GM23338 (cell line): ENCODE measurements at regions not wholly inside any gene's neighbourhood (a gene's known extent, or its start where the extent isn't known, plus 50 kb on each side); places are given as distances from the start of the nearest gene placed in this dataset.

ENCODE experiments used
- ATAC-seq: fragments of 200-7000 bp; cut with Tn5 transposase; 3 replicates; pipeline ENCODE4 v1.9.1; 2020
- DNase-seq: peaks from one replicate; pipeline ENCODE4 v3.0.0-alpha.2; 2015; ENCODE audit warnings: low spot score
- H2AFZ ChIP-seq: fragments of 200-600 bp; sonication (generic); 2 replicates; pipeline ENCODE4 v1.8.0; 2016; ENCODE audit warnings: antibody characterized with exemption, mild to moderate bottlenecking, moderate library complexity
- H3F3A ChIP-seq: fragments of 200-600 bp; sonication (generic); replicated peaks from 2 replicates; pipeline ENCODE4 v1.8.0; 2017; ENCODE audit warnings: antibody characterized with exemption, mixed run types, low read depth
- H3K27ac ChIP-seq: fragments of 200-600 bp; sonication (generic); 2 replicates; pipeline ENCODE4 v1.6.1; 2016; ENCODE audit warnings: low read depth
- H3K27me3 ChIP-seq: fragments of 200-600 bp; sonication (generic); 2 replicates; pipeline ENCODE4 v1.8.0; 2016; ENCODE audit warnings: mild to moderate bottlenecking, mixed run types, moderate library complexity; ENCODE audit not compliant: insufficient read depth
- H3K36me3 ChIP-seq: fragments of 200-600 bp; sonication (generic); 2 replicates; pipeline ENCODE4 v1.8.0; 2016; ENCODE audit warnings: mild to moderate bottlenecking; ENCODE audit not compliant: insufficient read depth
- H3K4me1 ChIP-seq: fragments of 200-600 bp; sonication (generic); 2 replicates; pipeline ENCODE4 v1.8.0; 2016; ENCODE audit warnings: mild to moderate bottlenecking, moderate library complexity; ENCODE audit not compliant: insufficient read depth
- H3K4me2 ChIP-seq: fragments of 200-600 bp; sonication (generic); 2 replicates; pipeline ENCODE4 v1.7.1; 2017; ENCODE audit warnings: mixed run types
- H3K4me3 ChIP-seq: fragments of 200-600 bp; sonication (generic); 2 replicates; pipeline ENCODE4 v1.6.1; 2016; ENCODE audit warnings: mixed run types
- H3K79me2 ChIP-seq: fragments of 200-600 bp; sonication (generic); replicated peaks from 2 replicates; pipeline ENCODE4 v1.8.0; 2017; ENCODE audit warnings: mild to moderate bottlenecking; ENCODE audit not compliant: insufficient read depth
- H3K9me2 ChIP-seq: fragments of 200-600 bp; sonication (generic); 2 replicates; pipeline ENCODE4 v1.8.0; 2017; ENCODE audit not compliant: insufficient read depth
- H4K20me1 ChIP-seq: fragments of 200-600 bp; sonication (generic); replicated peaks from 2 replicates; pipeline ENCODE4 v1.8.0; 2017; ENCODE audit warnings: mild to moderate bottlenecking; ENCODE audit not compliant: insufficient read depth
- H3K27ac Mint-ChIP-seq: 2 replicates; pipeline ENCODE4 v1.8.0; 2020; ENCODE audit warnings: inconsistent platforms, mild to moderate bottlenecking, moderate library complexity, mixed read lengths
- H3K27me3 Mint-ChIP-seq: 3 replicates; pipeline ENCODE4 v1.8.0; 2022; ENCODE audit warnings: low read depth, mild to moderate bottlenecking, moderate library complexity, mixed read lengths, inconsistent platforms; ENCODE audit not compliant: insufficient read depth, poor library complexity
- H3K36me3 Mint-ChIP-seq: 3 replicates; pipeline ENCODE4 v1.8.0; 2021; ENCODE audit warnings: low read depth, mild to moderate bottlenecking, inconsistent platforms, moderate library complexity, mixed read lengths
- H3K4me1 Mint-ChIP-seq: 3 replicates; pipeline ENCODE4 v1.8.0; 2020; ENCODE audit warnings: mild to moderate bottlenecking, inconsistent platforms, mixed read lengths
- H3K4me3 Mint-ChIP-seq: 3 replicates; pipeline ENCODE4 v1.8.0; 2021; ENCODE audit warnings: moderate library complexity, mild to moderate bottlenecking, inconsistent platforms, mixed read lengths
- H3K9me3 Mint-ChIP-seq: 3 replicates; pipeline ENCODE4 v1.8.0; 2020; ENCODE audit warnings: moderate library complexity, mild to moderate bottlenecking, inconsistent platforms, mixed read lengths
- CREB1 ChIP-seq: fragments of 250-450 bp; sonication (Bioruptor Pico); IDR thresholded peaks from 2 replicates; pipeline ENCODE4 v1.5.0; 2020; ENCODE audit warnings: low read depth, mild to moderate bottlenecking, moderate library complexity
- CTCF ChIP-seq, 2 experiments: fragments of 200-600 bp in 1 of 2; sonication (generic) in 1 of 2; conservative IDR thresholded peaks; 2 replicates each; pipeline versions ENCODE4 v1.5.1 to v1.6.1; 2016 to 2017; ENCODE audit warnings: antibody characterized with exemption in 2 of 2, low read depth in 2 of 2, mild to moderate bottlenecking in 2 of 2, moderate library complexity in 1 of 2
- ETS1 ChIP-seq: IDR thresholded peaks from 2 replicates; pipeline ENCODE4 v1.6.1; 2016; ENCODE audit warnings: antibody characterized with exemption
- EZH2 ChIP-seq: fragments of 200-600 bp; sonication (generic); IDR thresholded peaks from one replicate; pipeline ENCODE4 v1.8.0; 2017; ENCODE audit warnings: antibody characterized with exemption, mild to moderate bottlenecking, low read depth; ENCODE audit not compliant: unreplicated experiment
- EZH2phosphoT487 ChIP-seq: fragments of 200-600 bp; sonication (generic); IDR thresholded peaks from one replicate; pipeline ENCODE4 v1.8.1; 2018; ENCODE audit warnings: antibody characterized with exemption; ENCODE audit not compliant: unreplicated experiment
- JUNB ChIP-seq: IDR thresholded peaks from one replicate; pipeline ENCODE4 v1.6.1; 2016; ENCODE audit warnings: antibody characterized with exemption; ENCODE audit not compliant: unreplicated experiment
- NANOG ChIP-seq: IDR thresholded peaks from 2 replicates; pipeline ENCODE4 v1.6.1; 2016; ENCODE audit warnings: antibody characterized with exemption, borderline replicate concordance
- POLR2AphosphoS5 ChIP-seq: IDR thresholded peaks from 2 replicates; pipeline ENCODE4 v1.6.1; 2016; ENCODE audit warnings: antibody characterized with exemption, low read depth
- REST ChIP-seq: IDR thresholded peaks from one replicate; pipeline ENCODE4 v1.6.1; 2018; ENCODE audit warnings: antibody characterized with exemption; ENCODE audit not compliant: unreplicated experiment
- STAT1 ChIP-seq: IDR thresholded peaks from one replicate; pipeline ENCODE4 v1.6.1; 2016; ENCODE audit warnings: antibody characterized with exemption; ENCODE audit not compliant: unreplicated experiment
- ZNF114 ChIP-seq: fragments of 250-450 bp; sonication (Bioruptor Pico); IDR thresholded peaks from 2 replicates; pipeline ENCODE4 v1.5.0; 2020; ENCODE audit warnings: mild to moderate bottlenecking, moderate library complexity
- ZNF331 ChIP-seq: fragments of 250-450 bp; sonication (Bioruptor Pico); IDR thresholded peaks from 2 replicates; pipeline ENCODE4 v1.5.0; 2020; ENCODE audit warnings: low read depth, mild to moderate bottlenecking, moderate library complexity
- ZNF462 ChIP-seq: fragments of 250-450 bp; sonication (Bioruptor Pico); IDR thresholded peaks from 2 replicates; pipeline ENCODE4 v1.5.0; 2020; ENCODE audit warnings: mild to moderate bottlenecking, moderate library complexity

GRCh38 chr10:131656009-131656408 is 244.8 kb upstream of the PPP2R2D start:
- Histone ChIP-seq H3K4me3 (no peak overlapping the region), H3K27me3 (no peaks in the 10 kb centered on the region), H3F3A (peaks cover 12% of the 10 kb centered on the region; the same call in 1 of the 2 replicates), H3K27ac (no peak overlapping the region), H3K9me2 (no peaks in the 10 kb centered on the region), H3K4me2 (no peak overlapping the region), H2AFZ (no peak overlapping the region), H3K4me1 (peaks cover 21% of the 10 kb centered on the region), H3K79me2 (no peaks in the 10 kb centered on the region), H4K20me1 (no peaks in the 10 kb centered on the region), H3K36me3 (no peaks in the 10 kb centered on the region)
- Mint-ChIP-seq H3K27ac (0 out of 2 replicates have a peak overlapping the region, but pooled peaks have one; percentile 28), H3K9me3 (peaks cover 14% of the 10 kb centered on the region), H3K36me3 (peaks cover 8% of the 10 kb centered on the region), H3K4me1 (peaks cover 37% of the 10 kb centered on the region), H3K27me3 (peaks cover 17% of the 10 kb centered on the region), H3K4me3 (no peak overlapping the region)
- no peak for TF ChIP-seq ZNF462 (CRISPR knock-in tag)
- TF ChIP-seq ETS1, result no peak
- TF ChIP-seq EZH2phosphoT487, result no peak
- TF ChIP-seq REST, result no peak
- TF ChIP-seq ZNF331 (CRISPR knock-in tag), result no peak
- no peak for TF ChIP-seq STAT1
- TF ChIP-seq CTCF (conservative IDR thresholded peaks at IDR 0.05; ENCODE audit: low read depth in 2 of 2), result no peak
- TF ChIP-seq ZNF114 (CRISPR knock-in tag), result no peak
- no peak for TF ChIP-seq JUNB
- no peak for TF ChIP-seq CREB1 (CRISPR knock-in tag)
- no peak for TF ChIP-seq POLR2AphosphoS5
- no peak for TF ChIP-seq NANOG
- TF ChIP-seq EZH2, result no peak
- no peak for DNase-seq
- ATAC-seq, result no peak
